GM18870 (cell line): ENCODE measurements at regions not wholly inside any gene's neighbourhood (a gene's known extent, or its start where the extent isn't known, plus 50 kb on each side); places are given as distances from the start of the nearest gene placed in this dataset.

Experiments used
- ATAC-seq: cut with Tn5 transposase; IDR thresholded peaks from one replicate; pipeline ENCODE4 v1.9.1; 2021; ENCODE audit warnings: moderate library complexity; ENCODE audit not compliant: unreplicated experiment

GRCh38 chr5:133905424-133905823, 63.0 kb downstream of the C5orf15 start:
- ATAC-seq: no peak

- ATAC-seq: no peak
Measured at GRCh38 chr5:133904641-133905040, 63.8 kb downstream of the C5orf15 start.

- no peak for ATAC-seq
Measured at GRCh38 chr5:133902511-133903118, 65.8 kb downstream of the C5orf15 start.

- ATAC-seq: no peak
Measured at GRCh38 chr5:133900534-133901270, 67.7 kb downstream of the C5orf15 start.

GRCh38 chr5:133899506-133899905, 68.9 kb downstream of the C5orf15 start:
- no peak for ATAC-seq

- no peak for ATAC-seq
Measured at GRCh38 chr5:133898440-133898839, 70.0 kb downstream of the C5orf15 start.

- ATAC-seq: no peak
Measured at GRCh38 chr5:133897431-133897830, 71.0 kb downstream of the C5orf15 start.

GRCh38 chr5:133896873-133897272, 71.6 kb downstream of the C5orf15 start:
- ATAC-seq: no peak

GRCh38 chr5:133895979-133896845, 72.2 kb downstream of the C5orf15 start:
- ATAC-seq: no peak

- no peak for ATAC-seq
Measured at GRCh38 chr5:133894143-133894542, 74.3 kb downstream of the C5orf15 start.

- no peak for ATAC-seq
Measured at GRCh38 chr5:133892774-133893173, 75.7 kb downstream of the C5orf15 start.

- ATAC-seq: no peak
Measured at GRCh38 chr5:133892306-133892705, 76.1 kb downstream of the C5orf15 start.

GRCh38 chr5:133891390-133891789, 77.0 kb downstream of the C5orf15 start:
- no peak for ATAC-seq

- ATAC-seq: no peak
Measured at GRCh38 chr5:133890776-133891280, 77.6 kb downstream of the C5orf15 start.

- ATAC-seq: no peak
Measured at GRCh38 chr5:133890314-133890713, 78.1 kb downstream of the C5orf15 start.

GRCh38 chr5:133889271-133889905, 79.0 kb downstream of the C5orf15 start:
- ATAC-seq: no peak

- no peak for ATAC-seq
Measured at GRCh38 chr5:133888625-133888991, 79.8 kb downstream of the C5orf15 start.

GRCh38 chr5:133885566-133885965, 82.9 kb downstream of the C5orf15 start:
- no peak for ATAC-seq

GRCh38 chr5:133884569-133885311, 83.7 kb downstream of the C5orf15 start:
- ATAC-seq: no peak

GRCh38 chr5:133883916-133884315, 84.5 kb downstream of the C5orf15 start:
- ATAC-seq: no peak
